ENCODE measurements at regions not wholly inside any gene's neighbourhood (a gene's known extent, or its start where the extent isn't known, plus 50 kb on each side); places are given as distances from the start of the nearest gene placed in this dataset.

DNA sequence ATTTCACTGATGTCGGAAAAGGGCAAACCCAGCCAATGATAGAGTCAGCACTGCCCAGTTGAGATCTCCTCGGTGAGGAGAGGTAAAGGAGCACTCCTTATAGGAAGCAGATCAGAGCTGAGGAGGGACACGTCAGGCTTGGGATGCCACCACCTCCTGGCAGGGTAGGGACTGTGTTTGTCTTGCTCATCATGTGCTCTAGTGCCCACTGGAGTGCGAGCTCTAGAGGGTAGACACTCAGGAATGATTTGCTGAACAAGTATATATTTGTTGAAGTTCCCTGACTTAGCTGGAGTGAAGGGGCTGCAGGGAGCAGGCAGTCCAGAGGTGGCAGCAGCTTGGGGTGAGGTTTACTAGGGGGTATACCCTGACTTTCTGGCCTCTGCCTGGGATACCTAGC, 146.5 kb downstream of the NOC3L start:
- Mint-ChIP-seq H3K36me3 (ENCODE audit: unreplicated experiment) (peaks cover 2% of the 10 kb centered on the region), H3K27me3 (ENCODE audit: unreplicated experiment) (no peaks in the 10 kb centered on the region), H3K27ac (ENCODE audit: unreplicated experiment) (no peak overlapping the region), H3K9me3 (ENCODE audit: unreplicated experiment) (no peaks in the 10 kb centered on the region), H3K4me3 (ENCODE audit: unreplicated experiment) (no peak overlapping the region), H3K4me1 (ENCODE audit: unreplicated experiment) (peaks cover 32% of the 10 kb centered on the region)
- no peak for TF ChIP-seq CTCF (IDR thresholded peaks at IDR 0.05)
- no peak for DNase-seq (ENCODE audit: extremely low spot score, unreplicated experiment)

DNA sequence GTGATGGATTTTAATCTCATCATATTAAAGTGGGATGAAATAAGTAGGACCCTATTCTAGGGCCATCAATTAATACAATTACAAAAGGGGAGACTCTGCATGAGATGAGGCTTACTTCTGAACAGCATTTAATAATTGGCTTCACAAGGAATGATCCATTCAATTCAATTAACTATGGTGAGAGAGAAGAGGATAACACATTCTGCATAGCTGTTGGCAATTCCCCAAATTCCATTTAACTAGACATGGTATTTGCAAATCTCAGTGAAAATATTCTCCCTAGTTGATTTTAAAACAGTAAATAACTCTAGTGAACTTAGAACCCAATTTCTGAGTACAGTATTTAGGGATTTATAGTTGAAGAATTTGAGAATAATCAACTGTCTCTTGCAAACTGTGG, 145.3 kb downstream of the NOC3L start:
- Mint-ChIP-seq H3K4me1 (ENCODE audit: unreplicated experiment) (peaks cover 32% of the 10 kb centered on the region), H3K27ac (ENCODE audit: unreplicated experiment) (no peak overlapping the region), H3K27me3 (ENCODE audit: unreplicated experiment) (no peaks in the 10 kb centered on the region), H3K4me3 (ENCODE audit: unreplicated experiment) (no peak overlapping the region), H3K9me3 (ENCODE audit: unreplicated experiment) (no peaks in the 10 kb centered on the region), H3K36me3 (ENCODE audit: unreplicated experiment) (peaks cover 2% of the 10 kb centered on the region)
- DNase-seq (ENCODE audit: extremely low spot score, unreplicated experiment): no peak
- TF ChIP-seq CTCF (IDR thresholded peaks at IDR 0.05): no peak

GRCh38 chr10:94218493-94219183, 144.1 kb downstream of the NOC3L start:
- H3K4me3 Mint-ChIP-seq (ENCODE audit: unreplicated experiment): no peak overlapping the region
- H3K27me3 Mint-ChIP-seq (ENCODE audit: unreplicated experiment): no peaks in the 10 kb centered on the region
- H3K4me1 Mint-ChIP-seq (ENCODE audit: unreplicated experiment): peaks cover 22% of the 10 kb centered on the region
- no peak for DNase-seq (ENCODE audit: extremely low spot score, unreplicated experiment)
- H3K36me3 Mint-ChIP-seq (ENCODE audit: unreplicated experiment): peaks cover 2% of the 10 kb centered on the region
- no peak overlapping the region for H3K27ac Mint-ChIP-seq (ENCODE audit: unreplicated experiment)
- TF ChIP-seq CTCF (IDR thresholded peaks at IDR 0.05): no peak
- no peaks in the 10 kb centered on the region for H3K9me3 Mint-ChIP-seq (ENCODE audit: unreplicated experiment)

DNA sequence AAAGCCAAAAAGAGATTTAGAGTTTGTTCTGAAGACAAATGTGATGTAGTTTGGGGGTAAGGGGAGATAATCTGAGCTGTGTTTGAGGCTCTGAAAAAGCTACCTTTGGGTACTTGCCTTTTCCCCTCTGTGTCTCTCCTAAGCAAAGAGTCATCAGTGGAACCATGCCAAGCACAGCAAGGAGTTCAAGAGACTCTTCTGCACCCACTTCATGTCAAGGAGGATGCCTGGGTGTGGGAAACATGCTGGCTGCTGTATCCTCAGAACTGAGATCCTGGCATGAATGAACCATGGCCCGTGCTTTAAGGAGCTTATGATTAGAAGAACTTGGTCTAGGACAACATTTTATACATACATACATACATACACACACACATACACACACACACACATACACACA, 142.9 kb downstream of the NOC3L start:
- H3K4me1 Mint-ChIP-seq (ENCODE audit: unreplicated experiment): peaks cover 18% of the 10 kb centered on the region
- no peaks in the 10 kb centered on the region for H3K9me3 Mint-ChIP-seq (ENCODE audit: unreplicated experiment)
- no peak overlapping the region for H3K27ac Mint-ChIP-seq (ENCODE audit: unreplicated experiment)
- peaks cover 2% of the 10 kb centered on the region for H3K36me3 Mint-ChIP-seq (ENCODE audit: unreplicated experiment)
- no peaks in the 10 kb centered on the region for H3K27me3 Mint-ChIP-seq (ENCODE audit: unreplicated experiment)
- H3K4me3 Mint-ChIP-seq (ENCODE audit: unreplicated experiment): no peak overlapping the region
- no peak for TF ChIP-seq CTCF (IDR thresholded peaks at IDR 0.05)
- DNase-seq (ENCODE audit: extremely low spot score, unreplicated experiment): no peak

- no peak overlapping the region for H3K27ac Mint-ChIP-seq (ENCODE audit: unreplicated experiment)
Measured at GRCh38 chr10:94220717-94221116, 142.0 kb downstream of the NOC3L start.

More at GRCh38 chr10:94220717-94221116, 142.0 kb downstream of the NOC3L start:
- H3K4me3 Mint-ChIP-seq (ENCODE audit: unreplicated experiment): no peak overlapping the region
- H3K4me1 Mint-ChIP-seq (ENCODE audit: unreplicated experiment): peaks cover 18% of the 10 kb centered on the region
- no peak for TF ChIP-seq CTCF (IDR thresholded peaks at IDR 0.05)
- H3K27me3 Mint-ChIP-seq (ENCODE audit: unreplicated experiment): no peaks in the 10 kb centered on the region
- no peak for DNase-seq (ENCODE audit: extremely low spot score, unreplicated experiment)
- no peaks in the 10 kb centered on the region for H3K9me3 Mint-ChIP-seq (ENCODE audit: unreplicated experiment)
- H3K36me3 Mint-ChIP-seq (ENCODE audit: unreplicated experiment): no peaks in the 10 kb centered on the region
